H1 (cell line): ENCODE measurements at regions not wholly inside any gene's neighbourhood (a gene's known extent, or its start where the extent isn't known, plus 50 kb on each side); places are given as distances from the start of the nearest gene placed in this dataset.

ENCODE experiments used
- EZH2 ChIP-seq: fragments of 200-600 bp; sonication (generic); IDR thresholded peaks from 2 replicates; pipeline ENCODE4 v1.7.1; 2012; ENCODE audit warnings: low read depth, mild to moderate bottlenecking, moderate library complexity, low read length, inconsistent platforms; ENCODE audit not compliant: severe bottlenecking
- JUND ChIP-seq: IDR thresholded peaks from 2 replicates; pipeline ENCODE4 v1.6.1; 2011; ENCODE audit warnings: mild to moderate bottlenecking, improper control_type of control experiment, low read length
- POLR2A ChIP-seq, 2 experiments: IDR thresholded peaks; 1 replicate in 1 of 2; 2 replicates in 1 of 2; pipeline ENCODE4 v1.6.1; 2011; ENCODE audit warnings: low read depth in 2 of 2, low read length in 2 of 2, mild to moderate bottlenecking in 2 of 2; ENCODE audit errors: control extremely low read depth in 1 of 2
- SP1 ChIP-seq: IDR thresholded peaks from 2 replicates; pipeline ENCODE4 v1.6.1; 2011; ENCODE audit warnings: low read depth, low read length
- TAF1 ChIP-seq: IDR thresholded peaks from 2 replicates; pipeline ENCODE4 v1.6.1; 2011; ENCODE audit warnings: mild to moderate bottlenecking, low read depth, low read length
- YY1 ChIP-seq: IDR thresholded peaks from 2 replicates; pipeline ENCODE4 v1.6.1; 2011; ENCODE audit warnings: low read depth, mild to moderate bottlenecking, low read length
- TF ChIP-seq, protein P1 (sequence below), 3 experiments: IDR thresholded peaks; 1 replicate in 2 of 3; 2 replicates in 1 of 3; pipeline versions ENCODE4 v1.5.1 to v1.6.1; 2011; ENCODE audit warnings: low read length in 3 of 3, mild to moderate bottlenecking in 3 of 3, inconsistent platforms in 2 of 3, low read depth in 1 of 3, moderate library complexity in 1 of 3; ENCODE audit not compliant: insufficient read depth in 1 of 3; ENCODE audit errors: control extremely low read depth in 1 of 3
- TF ChIP-seq, protein P2 (sequence below): IDR thresholded peaks from 2 replicates; pipeline ENCODE4 v1.6.1; 2012; ENCODE audit warnings: inconsistent platforms
- TF ChIP-seq, protein P3 (sequence below): IDR thresholded peaks from 2 replicates; pipeline ENCODE4 v1.6.1; 2012; ENCODE audit warnings: inconsistent platforms

DNA sequence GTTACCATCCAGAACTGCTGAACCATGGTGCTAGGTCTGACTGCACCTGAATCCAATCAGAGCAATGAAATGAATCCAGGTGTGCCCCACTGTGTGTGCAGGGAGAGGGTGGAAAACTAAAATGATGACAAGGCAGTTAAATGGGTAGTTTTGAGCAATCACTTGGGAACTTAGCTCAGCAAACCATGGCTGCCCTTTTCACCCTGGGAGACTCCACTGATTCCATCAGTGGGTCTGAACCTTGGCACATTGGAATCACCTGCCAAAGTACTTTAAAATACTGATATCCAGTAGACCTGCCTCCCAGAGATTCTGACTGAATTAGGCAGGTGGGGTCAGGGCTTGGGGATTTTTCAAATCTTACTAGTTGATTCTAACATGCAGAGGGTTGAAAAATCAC, 59.8 kb upstream of the USP3 start:
- TF ChIP-seq YY1 = no peak
- TF ChIP-seq, protein P1, sequence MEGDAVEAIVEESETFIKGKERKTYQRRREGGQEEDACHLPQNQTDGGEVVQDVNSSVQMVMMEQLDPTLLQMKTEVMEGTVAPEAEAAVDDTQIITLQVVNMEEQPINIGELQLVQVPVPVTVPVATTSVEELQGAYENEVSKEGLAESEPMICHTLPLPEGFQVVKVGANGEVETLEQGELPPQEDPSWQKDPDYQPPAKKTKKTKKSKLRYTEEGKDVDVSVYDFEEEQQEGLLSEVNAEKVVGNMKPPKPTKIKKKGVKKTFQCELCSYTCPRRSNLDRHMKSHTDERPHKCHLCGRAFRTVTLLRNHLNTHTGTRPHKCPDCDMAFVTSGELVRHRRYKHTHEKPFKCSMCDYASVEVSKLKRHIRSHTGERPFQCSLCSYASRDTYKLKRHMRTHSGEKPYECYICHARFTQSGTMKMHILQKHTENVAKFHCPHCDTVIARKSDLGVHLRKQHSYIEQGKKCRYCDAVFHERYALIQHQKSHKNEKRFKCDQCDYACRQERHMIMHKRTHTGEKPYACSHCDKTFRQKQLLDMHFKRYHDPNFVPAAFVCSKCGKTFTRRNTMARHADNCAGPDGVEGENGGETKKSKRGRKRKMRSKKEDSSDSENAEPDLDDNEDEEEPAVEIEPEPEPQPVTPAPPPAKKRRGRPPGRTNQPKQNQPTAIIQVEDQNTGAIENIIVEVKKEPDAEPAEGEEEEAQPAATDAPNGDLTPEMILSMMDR (IDR thresholded peaks at IDR 0.05; ENCODE audit: control extremely low read depth in 1 of 3, insufficient read depth in 1 of 3, low read depth in 1 of 3, low read length in 3 of 3) = no peak
- no peak for TF ChIP-seq TAF1
- TF ChIP-seq, protein P2, sequence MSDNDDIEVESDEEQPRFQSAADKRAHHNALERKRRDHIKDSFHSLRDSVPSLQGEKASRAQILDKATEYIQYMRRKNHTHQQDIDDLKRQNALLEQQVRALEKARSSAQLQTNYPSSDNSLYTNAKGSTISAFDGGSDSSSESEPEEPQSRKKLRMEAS = no peak
- TF ChIP-seq POLR2A (IDR thresholded peaks at IDR 0.05; ENCODE audit: control extremely low read depth in 1 of 2, low read depth in 2 of 2, low read length in 2 of 2) = no peak
- no peak for TF ChIP-seq SP1
- no peak for TF ChIP-seq EZH2
- no peak for TF ChIP-seq JUND
- TF ChIP-seq, protein P3, sequence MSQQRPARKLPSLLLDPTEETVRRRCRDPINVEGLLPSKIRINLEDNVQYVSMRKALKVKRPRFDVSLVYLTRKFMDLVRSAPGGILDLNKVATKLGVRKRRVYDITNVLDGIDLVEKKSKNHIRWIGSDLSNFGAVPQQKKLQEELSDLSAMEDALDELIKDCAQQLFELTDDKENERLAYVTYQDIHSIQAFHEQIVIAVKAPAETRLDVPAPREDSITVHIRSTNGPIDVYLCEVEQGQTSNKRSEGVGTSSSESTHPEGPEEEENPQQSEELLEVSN = no peak
